ENCODE measurements at regions not wholly inside any gene's neighbourhood (a gene's known extent, or its start where the extent isn't known, plus 50 kb on each side); places are given as distances from the start of the nearest gene placed in this dataset.

GRCh38 chr16:27665881-27666280 is 115.9 kb downstream of the KATNIP start:
- H3K4me1 ChIP-seq (ENCODE audit: insufficient read depth, low read length): no peaks in the 10 kb centered on the region
- no peaks in the 10 kb centered on the region for H4K20me1 ChIP-seq (ENCODE audit: control insufficient read depth, insufficient read depth, insufficient read length)
- no peak overlapping the region for H3K18ac ChIP-seq (ENCODE audit: insufficient read length, low read depth, low read length)
- H3K23ac ChIP-seq (ENCODE audit: insufficient read length, low read depth, low read length): no peak overlapping the region
- H2BK15ac ChIP-seq (ENCODE audit: low read depth, low read length): no peak overlapping the region
- no peak overlapping the region for H3K14ac ChIP-seq (ENCODE audit: insufficient read depth, low read length)
- Mint-ChIP-seq H3K36me3 (ENCODE audit: insufficient read depth in 1 of 3, low read depth in 3 of 3) (no peaks in the 10 kb centered on the region), H3K4me3 (no peak overlapping the region), H3K27ac (no peak overlapping the region), H3K27me3 (ENCODE audit: low read depth) (no peaks in the 10 kb centered on the region), H3K9me3 (no peaks in the 10 kb centered on the region), H3K4me1 (peaks cover 4% of the 10 kb centered on the region in 2 experiments; a peak in 3 of 4 replicates)
- H3K9ac ChIP-seq (ENCODE audit: extremely low read depth, insufficient read length, low read length): no peak overlapping the region
- H3K27ac ChIP-seq (ENCODE audit: insufficient read length, low read depth, low read length): no peak overlapping the region
- H4K5ac ChIP-seq (ENCODE audit: insufficient read length, low read depth, low read length): no peak overlapping the region
- no peak overlapping the region for H2AFZ ChIP-seq (ENCODE audit: low read length)
- H4K91ac ChIP-seq (ENCODE audit: insufficient read length, low read depth, low read length): no peak overlapping the region
- H2BK12ac ChIP-seq (ENCODE audit: insufficient read length, low read depth, low read length): no peak overlapping the region
- no peak overlapping the region for H2BK5ac ChIP-seq (ENCODE audit: insufficient read length, low read length)
- H3K4me2 ChIP-seq (ENCODE audit: insufficient read depth, insufficient read length, low read length): no peak overlapping the region
- H3K79me2 ChIP-seq (ENCODE audit: insufficient read depth, low read length): no peaks in the 10 kb centered on the region
- H3K9me3 ChIP-seq (ENCODE audit: control insufficient read depth, low read depth, low read length): no peaks in the 10 kb centered on the region
- H2BK120ac ChIP-seq (ENCODE audit: low read depth, low read length, poor library complexity, severe bottlenecking): no peak overlapping the region
- DNase-seq: no peak
- no peak overlapping the region for H3K56ac ChIP-seq (ENCODE audit: insufficient read length, low read depth, low read length)
- no peak overlapping the region for H3T11ph ChIP-seq (ENCODE audit: low read length)
- no peak overlapping the region for H2AK5ac ChIP-seq (ENCODE audit: insufficient read length, low read length)
- TF ChIP-seq CTCF (conservative IDR thresholded peaks at IDR 0.05): no peak
- no peak overlapping the region for H2BK20ac ChIP-seq (ENCODE audit: low read depth, low read length, poor library complexity, severe bottlenecking)
- H3K79me1 ChIP-seq (ENCODE audit: insufficient read depth, low read depth, low read length, poor library complexity, severe bottlenecking): no peaks in the 10 kb centered on the region
- no peak overlapping the region for H3K4ac ChIP-seq (ENCODE audit: low read depth, low read length)
- no peaks in the 10 kb centered on the region for H3K23me2 ChIP-seq (ENCODE audit: insufficient read length, low read depth, low read length, poor library complexity, severe bottlenecking)
- H3K27me3 ChIP-seq (ENCODE audit: insufficient read depth, low read length): no peaks in the 10 kb centered on the region
- H4K8ac ChIP-seq (replicated peaks; ENCODE audit: insufficient read length, low read depth, low read length): no peak overlapping the region
